Activated CD8-positive, alpha-beta memory T cell treated with anti-CD3 and anti-CD28 coated beads, Interleukin-2, amount 10 ng/mL, durations not matched to agents 7 days and 5 days (primary cell): ENCODE measurements at regions not wholly inside any gene's neighbourhood (a gene's known extent, or its start where the extent isn't known, plus 50 kb on each side); places are given as distances from the start of the nearest gene placed in this dataset.

Experiments
- ATAC-seq: fragments of 150-1000 bp; cut with Tn5 transposase; one replicate; pipeline ENCODE4 v1.10.0; 2021; ENCODE audit warnings: moderate library complexity
- CTCF ChIA-PET: fragments of 350-600 bp; sonication (Branson Sonifier 250); formaldehyde crosslinking; loops from one replicate; lab custom pipeline; 2021; ENCODE audit warnings: antibody characterized with exemption; lab: Charles Lee
- DNase-seq: peaks from one replicate; pipeline ENCODE4 v3.0.0-alpha.2; 2020
- H3K27ac Mint-ChIP-seq: one replicate; pipeline ENCODE4 v1.8.0; 2021; ENCODE audit warnings: mild to moderate bottlenecking, mixed read lengths
- H3K27me3 Mint-ChIP-seq: one replicate; pipeline ENCODE4 v1.8.0; 2021; ENCODE audit warnings: mixed read lengths
- H3K36me3 Mint-ChIP-seq: one replicate; pipeline ENCODE4 v1.8.0; 2021; ENCODE audit warnings: mild to moderate bottlenecking, mixed read lengths
- H3K4me1 Mint-ChIP-seq: one replicate; pipeline ENCODE4 v1.8.0; 2021; ENCODE audit warnings: mixed read lengths
- H3K4me3 Mint-ChIP-seq: one replicate; pipeline ENCODE4 v1.8.0; 2021; ENCODE audit warnings: mild to moderate bottlenecking, moderate library complexity, mixed read lengths
- H3K9me3 Mint-ChIP-seq: one replicate; pipeline ENCODE4 v1.8.0; 2022; ENCODE audit warnings: low read depth, mixed read lengths

DNA sequence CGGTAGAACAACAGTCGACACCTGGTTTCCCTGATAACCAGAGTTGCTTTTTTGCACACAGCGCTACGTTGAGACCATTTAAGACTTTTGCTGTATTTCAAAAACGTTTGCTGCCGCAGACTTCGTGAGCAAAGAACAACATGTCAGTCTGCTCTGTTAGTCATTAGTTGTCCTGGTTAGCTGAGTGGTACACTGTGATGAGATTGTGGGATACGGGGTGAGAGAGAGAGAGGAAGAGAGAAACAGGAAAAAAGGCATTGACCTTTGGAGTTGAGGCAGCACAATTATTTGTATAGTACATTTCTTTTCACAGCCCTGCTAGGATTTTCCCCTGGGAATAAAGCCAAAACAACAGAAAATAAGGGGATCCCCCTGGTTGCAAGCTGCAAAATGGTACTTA is 306.1 kb upstream of the WWC1 start:
- Mint-ChIP-seq H3K27ac (no peak overlapping the region), H3K4me3 (no peak overlapping the region)

DNA sequence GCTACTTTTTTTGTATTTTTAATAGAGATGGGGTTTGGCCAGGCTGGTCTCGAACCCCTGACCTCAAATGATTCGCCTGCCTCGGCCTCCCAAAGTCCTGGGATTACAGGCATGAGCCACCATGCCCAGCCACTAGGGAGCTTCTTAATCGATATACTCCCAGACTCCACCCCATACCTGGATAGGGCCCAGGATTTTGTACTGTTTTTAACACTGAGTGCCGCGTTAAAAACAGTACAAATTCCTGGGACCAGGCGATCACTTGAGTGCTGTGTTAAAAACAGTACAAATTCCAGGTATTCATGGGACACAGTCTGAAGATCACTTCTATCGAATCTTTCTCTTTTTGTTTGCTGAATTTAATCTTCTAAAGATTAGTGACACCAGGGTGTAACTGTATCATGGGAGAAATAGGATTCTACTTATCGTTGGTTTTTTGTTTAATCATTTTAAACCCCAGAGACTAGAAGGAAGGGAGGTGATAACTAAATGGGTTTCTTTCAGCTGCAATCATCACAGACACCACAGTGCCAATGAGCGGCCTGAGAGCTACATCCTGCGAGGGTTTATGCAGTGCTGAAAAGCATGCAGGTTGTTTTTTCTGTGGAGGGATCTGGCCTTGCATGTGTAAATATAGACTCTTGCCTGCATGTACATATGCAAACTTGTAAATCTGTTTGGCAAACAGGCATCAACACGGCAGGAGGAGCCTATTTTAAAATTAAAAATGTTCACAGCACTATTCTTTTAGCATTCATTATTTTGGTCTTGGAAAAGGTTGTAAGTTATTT is 303.8 kb upstream of the WWC1 start:
- no peaks in the 10 kb centered on the region for H3K27me3 Mint-ChIP-seq
- H3K36me3 Mint-ChIP-seq: no peaks in the 10 kb centered on the region
- CTCF ChIA-PET: no interaction called here
- H3K4me1 Mint-ChIP-seq: no peaks in the 10 kb centered on the region
- H3K4me3 Mint-ChIP-seq: no peak overlapping the region
- no peak overlapping the region for H3K27ac Mint-ChIP-seq
- no peak for DNase-seq
- ATAC-seq: no peak
- H3K9me3 Mint-ChIP-seq: peaks cover 2% of the 10 kb centered on the region

More for the DNA sequence above, 306.1 kb upstream of the WWC1 start:
- ATAC-seq (no peak), DNase-seq (no peak)
- CTCF ChIA-PET: no interaction called here
- Mint-ChIP-seq H3K27me3 (no peaks in the 10 kb centered on the region), H3K4me1 (no peaks in the 10 kb centered on the region), H3K36me3 (no peaks in the 10 kb centered on the region), H3K9me3 (peaks cover 2% of the 10 kb centered on the region)

DNA sequence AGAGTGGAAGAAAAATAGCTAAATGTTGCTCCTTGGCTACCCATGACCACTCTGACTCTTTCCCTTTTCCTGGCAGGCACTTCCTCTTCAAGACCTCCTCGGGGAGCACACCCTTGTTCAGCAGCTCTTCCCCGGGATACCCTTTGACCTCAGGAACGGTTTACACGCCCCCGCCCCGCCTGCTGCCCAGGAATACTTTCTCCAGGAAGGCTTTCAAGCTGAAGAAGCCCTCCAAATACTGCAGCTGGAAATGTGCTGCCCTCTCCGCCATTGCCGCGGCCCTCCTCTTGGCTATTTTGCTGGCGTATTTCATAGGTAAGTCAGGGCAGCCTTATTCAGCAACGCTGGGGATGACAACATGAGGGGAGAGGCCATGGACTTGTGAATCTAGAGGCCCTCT is 298.6 kb upstream of the WWC1 start:
- H3K27ac Mint-ChIP-seq: no peak overlapping the region
- H3K9me3 Mint-ChIP-seq: no peaks in the 10 kb centered on the region
- H3K4me3 Mint-ChIP-seq: no peak overlapping the region
- no peak for ATAC-seq
- H3K36me3 Mint-ChIP-seq: no peaks in the 10 kb centered on the region
- no peaks in the 10 kb centered on the region for H3K4me1 Mint-ChIP-seq
- CTCF ChIA-PET: no interaction called here
- DNase-seq: no peak
- H3K27me3 Mint-ChIP-seq: no peaks in the 10 kb centered on the region

DNA sequence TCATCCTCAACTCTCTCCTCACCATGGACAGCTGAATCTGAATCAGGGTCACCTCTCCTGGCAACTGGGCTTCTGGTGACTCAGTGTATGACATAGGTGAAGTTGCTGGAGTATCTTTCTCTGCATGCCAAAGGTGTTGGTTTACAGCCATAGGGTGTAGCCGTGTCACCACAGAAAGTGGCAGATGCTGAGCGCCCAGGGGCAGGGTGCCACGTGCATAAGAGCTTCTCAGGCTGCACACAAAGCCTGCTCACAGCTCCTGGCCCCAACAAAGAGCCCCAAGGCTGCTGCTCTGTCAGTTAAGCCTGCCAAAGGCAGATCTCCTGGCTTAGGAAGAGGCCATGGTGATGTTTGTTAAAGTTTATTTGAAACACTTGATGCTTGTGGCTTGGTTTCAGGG is 297.7 kb upstream of the WWC1 start:
- Mint-ChIP-seq H3K4me3 (no peak overlapping the region), H3K27ac (no peak overlapping the region), H3K36me3 (no peaks in the 10 kb centered on the region), H3K27me3 (no peaks in the 10 kb centered on the region), H3K4me1 (no peaks in the 10 kb centered on the region), H3K9me3 (no peaks in the 10 kb centered on the region)
- no peak for ATAC-seq
- no peak for DNase-seq
- CTCF ChIA-PET: no interaction called here

DNA sequence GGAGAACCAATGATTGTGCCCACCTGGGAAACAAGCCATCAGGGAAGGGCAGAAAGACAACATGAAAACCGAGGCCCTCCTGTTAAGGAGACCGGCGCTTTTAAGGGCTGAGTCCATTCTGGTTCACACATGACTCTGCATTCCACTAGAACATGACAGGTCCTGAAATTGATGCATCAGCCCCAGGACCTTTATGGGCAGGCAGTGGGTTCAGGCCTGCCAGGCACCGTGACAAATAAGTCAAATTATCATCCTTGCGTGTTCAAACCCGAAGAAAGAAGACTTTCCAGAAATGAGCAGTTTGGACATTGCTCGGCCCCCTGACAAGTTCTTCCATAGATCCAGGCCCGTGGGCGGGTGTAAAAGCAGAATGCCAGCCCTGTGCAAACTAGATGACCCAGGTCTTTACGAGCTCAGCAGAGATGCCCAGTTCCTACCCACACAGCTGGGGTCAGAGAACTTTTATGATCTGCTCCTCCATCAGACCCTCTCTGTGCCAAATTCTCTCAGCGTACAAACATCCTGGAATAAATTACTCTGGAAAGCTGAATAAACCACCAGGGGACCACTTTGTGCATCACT is 295.5 kb upstream of the WWC1 start:
- DNase-seq: no peak
- no peaks in the 10 kb centered on the region for H3K36me3 Mint-ChIP-seq

DNA sequence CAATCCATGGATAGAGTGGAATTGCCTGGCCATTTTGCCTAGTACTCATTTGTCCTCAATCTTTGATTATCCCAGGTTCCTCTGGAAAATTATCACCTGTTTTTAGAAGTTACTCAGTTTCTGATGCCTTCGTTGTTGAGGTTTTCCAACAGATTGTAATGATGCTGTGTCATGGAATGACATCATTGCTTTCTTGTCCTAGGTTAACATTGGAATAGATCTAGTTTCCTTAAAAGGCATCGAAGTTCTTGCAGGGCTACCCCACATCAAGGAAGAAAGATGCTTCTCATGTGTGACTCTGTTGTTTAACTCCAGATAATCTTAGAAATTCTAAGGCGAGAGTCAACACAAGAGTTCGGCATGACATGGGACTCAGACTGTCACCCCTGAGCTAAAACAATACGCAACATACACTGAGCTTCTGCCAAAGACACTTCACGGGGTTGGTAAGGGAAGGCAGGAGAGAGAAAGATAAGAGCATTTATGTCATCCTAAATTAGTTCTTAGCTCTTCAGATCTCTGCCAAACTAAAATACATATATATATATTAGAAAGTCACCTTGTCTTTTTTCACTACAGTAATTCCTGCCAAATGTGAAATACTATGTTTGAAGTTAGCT is 293.2 kb upstream of the WWC1 start:
- no peaks in the 10 kb centered on the region for H3K36me3 Mint-ChIP-seq
- no peaks in the 10 kb centered on the region for H3K27me3 Mint-ChIP-seq
- H3K4me3 Mint-ChIP-seq: no peak overlapping the region
- H3K4me1 Mint-ChIP-seq: no peaks in the 10 kb centered on the region
- DNase-seq (no peak), ATAC-seq (no peak)
- H3K27ac Mint-ChIP-seq: no peak overlapping the region
- H3K9me3 Mint-ChIP-seq: no peaks in the 10 kb centered on the region
- CTCF ChIA-PET: no interaction called here

More for the DNA sequence above, 295.5 kb upstream of the WWC1 start:
- ATAC-seq: no peak
- Mint-ChIP-seq H3K9me3 (no peaks in the 10 kb centered on the region), H3K27ac (no peak overlapping the region), H3K4me1 (no peaks in the 10 kb centered on the region), H3K4me3 (no peak overlapping the region), H3K27me3 (no peaks in the 10 kb centered on the region)
- CTCF ChIA-PET: no interaction called here

DNA sequence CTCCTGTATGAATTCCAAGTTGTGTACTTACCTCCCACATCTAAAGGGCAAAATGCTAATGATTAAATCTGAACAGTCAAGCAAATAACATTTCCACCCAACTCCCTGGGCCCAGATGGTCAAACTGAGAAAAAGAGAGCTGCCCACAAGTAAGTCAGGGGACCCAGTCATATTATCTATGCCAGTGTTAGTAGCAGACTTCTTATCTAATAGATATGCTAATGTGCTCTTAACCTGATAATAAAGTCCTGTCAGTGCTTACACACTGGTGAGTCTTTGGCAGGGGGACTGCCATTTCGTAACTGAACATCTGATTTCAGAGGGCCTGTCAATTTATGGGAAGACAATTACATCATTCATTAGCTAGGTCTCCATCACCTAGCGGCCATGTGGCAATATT is 292.3 kb upstream of the WWC1 start:
- Mint-ChIP-seq H3K27me3 (no peaks in the 10 kb centered on the region), H3K4me3 (no peak overlapping the region), H3K36me3 (no peaks in the 10 kb centered on the region), H3K9me3 (no peaks in the 10 kb centered on the region), H3K4me1 (no peaks in the 10 kb centered on the region), H3K27ac (no peak overlapping the region)
- DNase-seq (no peak), ATAC-seq (no peak)
- CTCF ChIA-PET: no interaction called here

DNA sequence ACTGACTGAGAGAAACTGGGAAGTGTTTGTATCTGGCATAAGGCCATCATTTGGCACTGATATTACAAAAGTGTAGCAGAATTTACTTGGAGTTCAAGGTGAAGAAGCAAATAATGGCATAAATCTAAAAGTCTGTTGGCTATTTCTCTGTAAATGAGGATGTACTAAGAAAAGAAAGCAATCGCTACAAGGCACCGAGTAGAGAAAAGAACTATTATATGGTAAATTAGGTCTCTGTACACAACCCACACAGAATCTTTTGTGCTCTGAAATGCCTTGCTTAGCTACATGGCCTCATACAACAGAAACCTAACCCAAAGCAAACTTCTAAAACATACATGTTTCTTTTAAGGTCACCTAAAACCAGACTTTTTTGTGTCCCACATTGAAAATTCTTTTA is 290.1 kb upstream of the WWC1 start:
- Mint-ChIP-seq H3K4me1 (no peaks in the 10 kb centered on the region), H3K27ac (no peak overlapping the region), H3K9me3 (no peaks in the 10 kb centered on the region), H3K36me3 (no peaks in the 10 kb centered on the region), H3K27me3 (no peaks in the 10 kb centered on the region), H3K4me3 (no peak overlapping the region)
- ATAC-seq: no peak
- CTCF ChIA-PET: no interaction called here
- DNase-seq: no peak

DNA sequence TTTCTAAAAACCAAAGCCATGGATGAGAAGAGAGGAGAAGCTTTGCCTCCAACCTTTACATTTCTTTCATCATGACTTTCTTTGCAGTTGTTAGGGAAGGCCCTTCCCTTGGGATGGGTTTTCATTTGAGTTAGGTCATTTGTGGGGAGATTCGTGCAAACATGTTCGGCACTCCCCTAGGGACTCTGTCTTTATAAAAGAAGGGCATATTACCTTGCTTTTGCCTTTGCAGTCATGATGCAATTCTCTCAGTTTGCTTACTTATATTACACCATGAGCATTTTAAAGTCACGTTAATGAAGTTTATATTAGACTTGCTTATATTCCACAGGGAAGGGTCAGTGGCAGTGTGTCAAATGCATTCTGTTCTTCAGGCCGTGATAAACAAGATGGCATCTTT is 289.3 kb upstream of the WWC1 start:
- no peaks in the 10 kb centered on the region for H3K4me1 Mint-ChIP-seq
- no peak overlapping the region for H3K4me3 Mint-ChIP-seq
- H3K9me3 Mint-ChIP-seq: no peaks in the 10 kb centered on the region
- no peak for ATAC-seq
- H3K27ac Mint-ChIP-seq: no peak overlapping the region
- no peaks in the 10 kb centered on the region for H3K27me3 Mint-ChIP-seq
- no peaks in the 10 kb centered on the region for H3K36me3 Mint-ChIP-seq
- DNase-seq: no peak
- CTCF ChIA-PET: no interaction called here

DNA sequence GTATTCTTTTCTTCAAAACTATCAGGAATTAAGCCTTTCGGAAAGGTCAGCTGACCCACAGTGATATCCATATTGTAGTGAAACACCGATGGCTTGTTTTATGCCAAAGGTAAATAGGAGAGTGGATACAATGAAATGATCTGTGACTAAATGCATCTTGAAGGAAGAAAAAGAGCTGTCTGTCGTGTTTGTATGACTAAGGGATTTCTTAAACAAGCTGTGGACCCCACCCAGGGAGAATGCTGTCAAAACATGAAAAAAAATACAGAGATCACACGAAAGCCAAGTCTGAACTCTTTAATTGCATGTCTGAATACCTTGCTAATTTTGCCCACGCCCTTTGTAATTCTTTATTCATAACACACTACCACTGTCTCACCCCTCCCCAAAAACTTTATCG is 286.4 kb upstream of the WWC1 start:
- ATAC-seq: no peak
- H3K27me3 Mint-ChIP-seq: no peaks in the 10 kb centered on the region
- no peak overlapping the region for H3K27ac Mint-ChIP-seq
- no peak for DNase-seq
- H3K9me3 Mint-ChIP-seq: no peaks in the 10 kb centered on the region
- H3K4me3 Mint-ChIP-seq: no peak overlapping the region
- CTCF ChIA-PET: no interaction called here
- no peaks in the 10 kb centered on the region for H3K4me1 Mint-ChIP-seq
- H3K36me3 Mint-ChIP-seq: no peaks in the 10 kb centered on the region

DNA sequence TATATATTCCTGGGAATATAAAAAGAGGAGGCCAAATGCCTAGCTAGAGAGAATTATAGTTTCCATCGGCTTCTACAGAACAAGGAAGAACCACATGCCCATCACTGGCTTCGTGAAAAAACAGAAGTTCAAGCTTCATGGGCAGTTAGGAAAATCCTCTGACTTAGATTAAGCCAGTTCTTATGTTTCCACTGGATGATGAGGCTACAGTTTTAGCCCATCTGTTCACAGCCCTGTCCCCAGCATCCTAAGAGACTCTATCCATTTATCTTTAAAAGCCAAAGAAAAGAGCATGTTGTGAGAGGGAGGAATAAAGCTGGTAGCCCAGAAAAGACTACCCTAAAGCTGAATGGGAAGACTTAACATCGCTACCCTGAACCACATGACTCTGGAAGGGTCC is 285.5 kb upstream of the WWC1 start:
- Mint-ChIP-seq H3K4me3 (no peak overlapping the region), H3K27me3 (no peaks in the 10 kb centered on the region), H3K36me3 (no peaks in the 10 kb centered on the region), H3K9me3 (no peaks in the 10 kb centered on the region), H3K4me1 (no peaks in the 10 kb centered on the region), H3K27ac (no peak overlapping the region)
- CTCF ChIA-PET: no interaction called here
- DNase-seq: no peak
- no peak for ATAC-seq

DNA sequence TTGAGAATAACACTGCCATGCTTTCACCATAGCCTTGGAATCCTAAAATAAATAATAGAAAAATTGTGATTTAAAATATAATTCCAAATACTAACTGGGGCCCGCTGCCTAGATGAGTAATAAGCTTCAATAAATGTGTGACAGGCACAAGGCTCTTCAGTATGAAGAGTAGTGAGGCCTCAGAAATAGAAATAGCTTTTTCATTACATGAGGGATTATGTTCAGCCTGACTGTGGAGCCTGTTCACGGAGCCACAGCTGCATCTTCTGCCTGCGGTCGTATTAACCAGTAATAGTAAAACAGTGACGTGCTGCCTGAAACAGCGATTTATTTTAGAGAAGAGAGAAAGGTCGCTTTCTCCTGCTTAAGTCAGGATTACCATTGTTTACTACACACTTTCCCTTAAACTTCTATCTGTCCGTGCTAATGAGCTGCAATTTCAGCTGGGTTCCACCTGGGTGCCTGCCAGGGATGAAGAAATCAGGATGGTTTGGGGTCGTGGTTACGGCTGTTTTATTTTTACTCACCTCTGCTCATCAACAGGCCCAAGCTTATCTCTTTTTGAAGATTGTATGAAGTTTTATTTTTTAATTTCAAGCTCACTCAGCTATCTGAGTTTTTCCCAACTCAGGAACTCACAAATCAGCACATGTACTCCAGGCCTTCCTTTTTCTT is 284.9 kb upstream of the WWC1 start:
- Mint-ChIP-seq H3K9me3 (no peaks in the 10 kb centered on the region), H3K27me3 (no peaks in the 10 kb centered on the region), H3K4me1 (no peaks in the 10 kb centered on the region), H3K4me3 (no peak overlapping the region), H3K27ac (no peak overlapping the region), H3K36me3 (no peaks in the 10 kb centered on the region)
- no peak for DNase-seq
- no peak for ATAC-seq
- CTCF ChIA-PET: no interaction called here

DNA sequence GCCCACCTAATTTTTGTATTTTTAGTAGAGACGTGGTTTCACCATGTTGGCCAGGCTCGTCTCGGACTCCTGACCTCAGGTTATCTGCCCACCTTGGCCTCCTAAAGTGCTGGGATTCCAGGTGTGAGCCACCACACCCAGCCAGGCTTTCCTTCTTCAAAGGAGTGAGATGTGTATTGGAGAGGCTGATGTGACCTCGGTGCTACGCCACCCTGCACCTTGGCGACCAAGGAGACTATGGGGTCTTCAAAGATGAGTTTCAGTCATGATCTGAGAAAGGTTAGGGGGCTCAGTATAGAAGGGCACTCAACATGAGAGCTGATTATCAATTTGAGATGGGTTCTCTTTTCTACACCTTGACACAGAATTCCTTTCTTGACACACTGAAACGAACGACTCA is 284.2 kb upstream of the WWC1 start:
- DNase-seq (no peak), ATAC-seq (no peak)
- no peaks in the 10 kb centered on the region for H3K27me3 Mint-ChIP-seq
- no peak overlapping the region for H3K4me3 Mint-ChIP-seq
- H3K36me3 Mint-ChIP-seq: no peaks in the 10 kb centered on the region
- H3K9me3 Mint-ChIP-seq: no peaks in the 10 kb centered on the region
- no peak overlapping the region for H3K27ac Mint-ChIP-seq
- H3K4me1 Mint-ChIP-seq: no peaks in the 10 kb centered on the region
- CTCF ChIA-PET: no interaction called here

DNA sequence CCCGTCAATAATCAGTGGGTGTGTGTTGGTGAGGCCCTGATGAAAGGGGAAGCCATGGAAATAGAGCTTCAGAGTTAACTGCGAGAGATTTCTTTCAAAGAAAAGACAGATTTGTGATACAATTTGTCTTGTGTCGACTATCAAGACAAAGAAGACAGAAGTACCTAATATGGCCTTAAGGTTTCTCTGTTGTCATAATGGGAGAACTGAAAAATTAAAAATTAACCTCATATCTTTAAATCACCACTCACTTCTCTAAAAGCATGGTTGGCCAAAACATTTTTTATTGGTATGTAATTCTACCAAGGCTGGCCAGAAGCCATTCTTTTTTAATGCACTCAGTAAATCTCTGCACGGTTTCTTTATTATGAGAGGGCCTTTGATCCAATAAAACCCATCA is 282.9 kb upstream of the WWC1 start:
- Mint-ChIP-seq H3K27me3 (no peaks in the 10 kb centered on the region), H3K4me1 (no peaks in the 10 kb centered on the region), H3K4me3 (no peak overlapping the region), H3K36me3 (no peaks in the 10 kb centered on the region), H3K9me3 (no peaks in the 10 kb centered on the region), H3K27ac (no peak overlapping the region)
- ATAC-seq (no peak), DNase-seq (no peak)
- CTCF ChIA-PET: no interaction called here
